ENCODE measurements at regions not wholly inside any gene's neighbourhood (a gene's known extent, or its start where the extent isn't known, plus 50 kb on each side); places are given as distances from the start of the nearest gene placed in this dataset.

DNA sequence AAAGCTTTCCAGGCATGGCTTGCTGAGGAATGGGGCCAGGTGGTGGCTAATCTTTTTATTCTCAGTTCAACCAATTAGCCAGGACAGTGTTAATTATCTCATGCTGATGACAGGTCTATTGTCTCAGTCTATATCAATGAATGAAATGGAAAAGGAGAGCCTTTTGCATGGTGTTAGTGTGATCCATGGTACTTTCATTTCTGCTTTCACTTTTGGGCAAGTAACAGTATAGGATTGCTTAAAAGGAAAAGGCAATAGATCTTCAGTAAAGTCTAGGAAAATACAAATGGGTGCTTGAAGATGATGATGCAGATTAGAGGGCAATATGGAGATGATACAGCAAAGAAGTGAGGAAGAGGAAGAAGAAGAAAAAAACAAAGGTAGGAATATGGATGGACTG, 430.3 kb downstream of the TFAP2A start (continued):
- TF ChIP-seq, protein P1, sequence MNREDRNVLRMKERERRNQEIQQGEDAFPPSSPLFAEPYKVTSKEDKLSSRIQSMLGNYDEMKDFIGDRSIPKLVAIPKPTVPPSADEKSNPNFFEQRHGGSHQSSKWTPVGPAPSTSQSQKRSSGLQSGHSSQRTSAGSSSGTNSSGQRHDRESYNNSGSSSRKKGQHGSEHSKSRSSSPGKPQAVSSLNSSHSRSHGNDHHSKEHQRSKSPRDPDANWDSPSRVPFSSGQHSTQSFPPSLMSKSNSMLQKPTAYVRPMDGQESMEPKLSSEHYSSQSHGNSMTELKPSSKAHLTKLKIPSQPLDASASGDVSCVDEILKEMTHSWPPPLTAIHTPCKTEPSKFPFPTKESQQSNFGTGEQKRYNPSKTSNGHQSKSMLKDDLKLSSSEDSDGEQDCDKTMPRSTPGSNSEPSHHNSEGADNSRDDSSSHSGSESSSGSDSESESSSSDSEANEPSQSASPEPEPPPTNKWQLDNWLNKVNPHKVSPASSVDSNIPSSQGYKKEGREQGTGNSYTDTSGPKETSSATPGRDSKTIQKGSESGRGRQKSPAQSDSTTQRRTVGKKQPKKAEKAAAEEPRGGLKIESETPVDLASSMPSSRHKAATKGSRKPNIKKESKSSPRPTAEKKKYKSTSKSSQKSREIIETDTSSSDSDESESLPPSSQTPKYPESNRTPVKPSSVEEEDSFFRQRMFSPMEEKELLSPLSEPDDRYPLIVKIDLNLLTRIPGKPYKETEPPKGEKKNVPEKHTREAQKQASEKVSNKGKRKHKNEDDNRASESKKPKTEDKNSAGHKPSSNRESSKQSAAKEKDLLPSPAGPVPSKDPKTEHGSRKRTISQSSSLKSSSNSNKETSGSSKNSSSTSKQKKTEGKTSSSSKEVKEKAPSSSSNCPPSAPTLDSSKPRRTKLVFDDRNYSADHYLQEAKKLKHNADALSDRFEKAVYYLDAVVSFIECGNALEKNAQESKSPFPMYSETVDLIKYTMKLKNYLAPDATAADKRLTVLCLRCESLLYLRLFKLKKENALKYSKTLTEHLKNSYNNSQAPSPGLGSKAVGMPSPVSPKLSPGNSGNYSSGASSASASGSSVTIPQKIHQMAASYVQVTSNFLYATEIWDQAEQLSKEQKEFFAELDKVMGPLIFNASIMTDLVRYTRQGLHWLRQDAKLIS (CRISPR knock-in tag; IDR thresholded peaks at IDR 0.05) = no peak
- TF ChIP-seq ADNP (CRISPR knock-in tag; IDR thresholded peaks at IDR 0.05) = no peak
- TF ChIP-seq, protein P2, sequence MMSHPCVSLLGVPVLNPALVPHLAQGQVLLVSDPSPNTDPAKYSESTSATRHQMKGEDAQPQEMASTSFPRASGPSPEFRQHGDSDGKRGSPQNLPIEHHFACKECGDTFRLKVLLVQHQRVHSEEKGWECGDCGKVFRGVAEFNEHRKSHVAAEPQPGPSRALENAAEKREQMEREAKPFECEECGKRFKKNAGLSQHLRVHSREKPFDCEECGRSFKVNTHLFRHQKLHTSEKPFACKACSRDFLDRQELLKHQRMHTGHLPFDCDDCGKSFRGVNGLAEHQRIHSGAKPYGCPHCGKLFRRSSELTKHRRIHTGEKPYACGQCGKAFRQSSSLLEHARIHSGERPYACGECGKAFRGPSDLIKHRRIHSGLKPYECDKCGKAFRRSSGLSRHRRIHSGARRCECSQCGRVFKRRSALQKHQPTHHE (CRISPR knock-in tag; IDR thresholded peaks at IDR 0.05; ENCODE audit: borderline replicate concordance) = no peak
- TF ChIP-seq, protein P3, sequence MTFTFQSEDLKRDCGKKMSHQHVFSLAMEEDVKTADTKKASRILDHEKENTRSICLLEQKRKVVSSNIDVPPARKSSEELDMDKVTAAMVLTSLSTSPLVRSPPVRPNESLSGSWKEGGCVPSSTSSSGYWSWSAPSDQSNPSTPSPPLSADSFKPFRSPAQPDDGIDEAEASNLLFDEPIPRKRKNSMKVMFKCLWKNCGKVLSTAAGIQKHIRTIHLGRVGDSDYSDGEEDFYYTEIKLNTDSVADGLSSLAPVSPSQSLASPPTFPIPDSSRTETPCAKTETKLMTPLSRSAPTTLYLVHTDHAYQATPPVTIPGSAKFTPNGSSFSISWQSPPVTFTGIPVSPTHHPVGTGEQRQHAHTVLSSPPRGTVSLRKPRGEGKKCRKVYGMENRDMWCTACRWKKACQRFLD (CRISPR knock-in tag; IDR thresholded peaks at IDR 0.05; ENCODE audit: borderline replicate concordance) = no peak
- TF ChIP-seq, protein P4, sequence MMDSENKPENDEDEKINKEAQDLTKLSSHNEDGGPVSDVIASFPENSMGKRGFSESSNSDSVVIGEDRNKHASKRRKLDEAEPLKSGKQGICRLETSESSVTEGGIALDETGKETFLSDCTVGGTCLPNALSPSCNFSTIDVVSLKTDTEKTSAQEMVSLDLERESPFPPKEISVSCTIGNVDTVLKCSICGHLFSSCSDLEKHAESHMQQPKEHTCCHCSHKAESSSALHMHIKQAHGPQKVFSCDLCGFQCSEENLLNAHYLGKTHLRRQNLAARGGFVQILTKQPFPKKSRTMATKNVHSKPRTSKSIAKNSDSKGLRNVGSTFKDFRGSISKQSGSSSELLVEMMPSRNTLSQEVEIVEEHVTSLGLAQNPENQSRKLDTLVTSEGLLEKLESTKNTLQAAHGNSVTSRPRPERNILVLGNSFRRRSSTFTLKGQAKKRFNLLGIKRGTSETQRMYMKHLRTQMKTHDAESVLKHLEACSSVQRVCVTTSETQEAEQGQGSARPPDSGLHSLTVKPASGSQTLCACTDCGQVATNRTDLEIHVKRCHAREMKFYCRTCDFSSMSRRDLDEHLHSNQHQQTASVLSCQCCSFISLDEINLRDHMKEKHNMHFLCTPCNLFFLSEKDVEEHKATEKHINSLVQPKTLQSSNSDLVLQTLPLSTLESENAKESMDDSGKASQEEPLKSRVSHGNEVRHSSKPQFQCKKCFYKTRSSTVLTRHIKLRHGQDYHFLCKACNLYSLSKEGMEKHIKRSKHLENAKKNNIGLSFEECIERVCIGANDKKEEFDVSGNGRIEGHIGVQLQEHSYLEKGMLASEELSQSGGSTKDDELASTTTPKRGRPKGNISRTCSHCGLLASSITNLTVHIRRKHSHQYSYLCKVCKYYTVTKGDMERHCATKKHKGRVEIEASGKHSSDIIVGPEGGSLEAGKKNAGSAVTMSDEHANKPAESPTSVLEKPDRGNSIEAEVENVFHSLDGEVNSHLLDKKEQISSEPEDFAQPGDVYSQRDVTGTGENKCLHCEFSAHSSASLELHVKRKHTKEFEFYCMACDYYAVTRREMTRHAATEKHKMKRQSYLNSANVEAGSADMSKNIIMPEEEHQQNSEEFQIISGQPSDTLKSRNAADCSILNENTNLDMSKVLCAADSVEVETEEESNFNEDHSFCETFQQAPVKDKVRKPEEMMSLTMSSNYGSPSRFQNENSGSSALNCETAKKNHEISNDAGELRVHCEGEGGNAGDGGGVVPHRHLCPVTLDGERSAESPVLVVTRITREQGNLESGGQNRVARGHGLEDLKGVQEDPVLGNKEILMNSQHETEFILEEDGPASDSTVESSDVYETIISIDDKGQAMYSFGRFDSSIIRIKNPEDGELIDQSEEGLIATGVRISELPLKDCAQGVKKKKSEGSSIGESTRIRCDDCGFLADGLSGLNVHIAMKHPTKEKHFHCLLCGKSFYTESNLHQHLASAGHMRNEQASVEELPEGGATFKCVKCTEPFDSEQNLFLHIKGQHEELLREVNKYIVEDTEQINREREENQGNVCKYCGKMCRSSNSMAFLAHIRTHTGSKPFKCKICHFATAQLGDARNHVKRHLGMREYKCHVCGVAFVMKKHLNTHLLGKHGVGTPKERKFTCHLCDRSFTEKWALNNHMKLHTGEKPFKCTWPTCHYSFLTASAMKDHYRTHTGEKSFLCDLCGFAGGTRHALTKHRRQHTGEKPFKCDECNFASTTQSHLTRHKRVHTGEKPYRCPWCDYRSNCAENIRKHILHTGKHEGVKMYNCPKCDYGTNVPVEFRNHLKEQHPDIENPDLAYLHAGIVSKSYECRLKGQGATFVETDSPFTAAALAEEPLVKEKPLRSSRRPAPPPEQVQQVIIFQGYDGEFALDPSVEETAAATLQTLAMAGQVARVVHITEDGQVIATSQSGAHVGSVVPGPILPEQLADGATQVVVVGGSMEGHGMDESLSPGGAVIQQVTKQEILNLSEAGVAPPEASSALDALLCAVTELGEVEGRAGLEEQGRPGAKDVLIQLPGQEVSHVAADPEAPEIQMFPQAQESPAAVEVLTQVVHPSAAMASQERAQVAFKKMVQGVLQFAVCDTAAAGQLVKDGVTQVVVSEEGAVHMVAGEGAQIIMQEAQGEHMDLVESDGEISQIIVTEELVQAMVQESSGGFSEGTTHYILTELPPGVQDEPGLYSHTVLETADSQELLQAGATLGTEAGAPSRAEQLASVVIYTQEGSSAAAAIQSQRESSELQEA (CRISPR knock-in tag; IDR thresholded peaks at IDR 0.05; ENCODE audit: not compliant biosample characterization) = no peak

Data from HepG2 (cell line).